IMR-90 (cell line): ENCODE measurements at regions not wholly inside any gene's neighbourhood (a gene's known extent, or its start where the extent isn't known, plus 50 kb on each side); places are given as distances from the start of the nearest gene placed in this dataset.

Source experiments
- ATAC-seq: fragments of 200-7000 bp; cut with Tn5 transposase; 2 replicates; pipeline ENCODE4 v1.9.1; 2020; ENCODE audit warnings: low read depth, mild to moderate bottlenecking, moderate library complexity
- BruUV-seq: library from RNA; stranded (reverse); fragments of 400-500 nt; replicated peaks from 2 replicates; lab custom pipeline; 2021; lab: Mats Ljungman, UMichigan
- CTCF ChIA-PET: fragments of 300-600 bp; formaldehyde crosslinking; extraction: SDS; loops from one replicate; lab custom pipeline; 2021; ENCODE audit warnings: antibody characterized with exemption; lab: Yijun Ruan, JAX
- POLR2A ChIA-PET: fragments of 300-600 bp; sonication (Branson Sonifier 250); formaldehyde crosslinking; loops from one replicate; lab custom pipeline; 2022; ENCODE audit warnings: antibody characterized with exemption; ENCODE audit not compliant: unreplicated experiment; lab: Charles Lee
- DNase-seq: peaks from one replicate; pipeline ENCODE4 v3.0.0; 2013
- H2AFZ ChIP-seq: replicated peaks from 2 replicates; pipeline ENCODE3; 2013; ENCODE audit warnings: low read length, mild to moderate bottlenecking; ENCODE audit not compliant: poor library complexity
- H2AK5ac ChIP-seq: 2 replicates; pipeline ENCODE4 v1.6.1; 2013; ENCODE audit warnings: low read depth, low read length, inconsistent platforms
- H2AK9ac ChIP-seq: replicated peaks from 2 replicates; pipeline ENCODE3; 2013; ENCODE audit warnings: mild to moderate bottlenecking, low read depth, low read length, moderate library complexity; ENCODE audit not compliant: poor library complexity
- H2BK120ac ChIP-seq: 2 replicates; pipeline ENCODE4 v1.6.1; 2013; ENCODE audit warnings: low read depth, low read length, inconsistent platforms
- H2BK15ac ChIP-seq: 3 replicates; pipeline ENCODE4 v1.6.1; 2013; ENCODE audit warnings: low read depth, low read length, inconsistent platforms
- H2BK20ac ChIP-seq: 2 replicates; pipeline ENCODE4 v1.6.1; 2013; ENCODE audit warnings: low read depth, mild to moderate bottlenecking, inconsistent platforms, low read length, moderate library complexity
- H2BK5ac ChIP-seq: 2 replicates; pipeline ENCODE4 v1.6.1; 2013; ENCODE audit warnings: mild to moderate bottlenecking, low read depth, low read length, inconsistent platforms; ENCODE audit not compliant: poor library complexity, severe bottlenecking
- H3K14ac ChIP-seq: replicated peaks from 2 replicates; pipeline ENCODE4 v1.6.1; 2013; ENCODE audit warnings: low read depth, low read length, inconsistent platforms
- H3K18ac ChIP-seq: 2 replicates; pipeline ENCODE4 v1.6.1; 2013; ENCODE audit warnings: low read depth, low read length, control low read depth
- H3K23ac ChIP-seq: 2 replicates; pipeline ENCODE4 v1.6.1; 2013; ENCODE audit warnings: low read depth, low read length, inconsistent platforms
- H3K27ac ChIP-seq: 2 replicates; pipeline ENCODE4 v1.5.1; 2013; ENCODE audit warnings: mild to moderate bottlenecking, control low read depth, low read length; ENCODE audit not compliant: insufficient read depth
- H3K27me3 ChIP-seq: 2 replicates; pipeline ENCODE4 v1.6.1; 2013; ENCODE audit warnings: low read length; ENCODE audit not compliant: control insufficient read depth, insufficient read depth
- H3K36me3 ChIP-seq: 2 replicates; pipeline ENCODE4 v1.6.1; 2013; ENCODE audit warnings: low read length, mixed read lengths; ENCODE audit not compliant: control insufficient read depth, insufficient read depth
- H3K4ac ChIP-seq: 2 replicates; pipeline ENCODE4 v1.6.1; 2013; ENCODE audit warnings: low read depth, low read length, inconsistent platforms
- H3K4me1 ChIP-seq: 2 replicates; pipeline ENCODE4 v1.6.1; 2013; ENCODE audit warnings: low read length, mixed read lengths; ENCODE audit not compliant: control insufficient read depth, insufficient read depth
- H3K4me2 ChIP-seq: 2 replicates; pipeline ENCODE4 v1.6.1; 2013; ENCODE audit warnings: low read depth, mild to moderate bottlenecking, control low read depth, low read length, moderate library complexity
- H3K4me3 ChIP-seq: 2 replicates; pipeline ENCODE4 v1.5.1; 2013; ENCODE audit warnings: low read depth, mild to moderate bottlenecking, control low read depth, low read length, moderate library complexity; ENCODE audit not compliant: insufficient read depth
- H3K56ac ChIP-seq: 2 replicates; pipeline ENCODE4 v1.6.1; 2013; ENCODE audit warnings: low read length, inconsistent platforms; ENCODE audit not compliant: insufficient read depth; ENCODE audit errors: extremely low read depth
- H3K79me1 ChIP-seq, 2 experiments: 2 replicates each; pipeline ENCODE4 v1.6.1; 2013; ENCODE audit warnings: low read length in 2 of 2, inconsistent platforms in 1 of 2, low read depth in 1 of 2
- H3K9ac ChIP-seq: 2 replicates; pipeline ENCODE4 v1.6.1; 2013; ENCODE audit warnings: low read depth, low read length, control low read depth
- H3K9me1 ChIP-seq: 2 replicates; pipeline ENCODE4 v1.6.1; 2013; ENCODE audit warnings: low read length, inconsistent platforms; ENCODE audit not compliant: insufficient read depth
- H3K9me3 ChIP-seq: 2 replicates; pipeline ENCODE4 v1.6.1; 2013; ENCODE audit warnings: low read length; ENCODE audit not compliant: control insufficient read depth, insufficient read depth
- H4K20me1 ChIP-seq: 2 replicates; pipeline ENCODE4 v1.6.1; 2013; ENCODE audit warnings: low read length, inconsistent platforms; ENCODE audit not compliant: insufficient read depth
- H4K5ac ChIP-seq: 2 replicates; pipeline ENCODE4 v1.6.1; 2013; ENCODE audit warnings: mild to moderate bottlenecking, low read depth, low read length, control low read depth
- H4K8ac ChIP-seq, 2 experiments: 2 replicates each; pipeline ENCODE4 v1.6.1; 2013; ENCODE audit warnings: low read depth in 2 of 2, low read length in 2 of 2, control low read depth in 1 of 2, inconsistent platforms in 1 of 2
- H4K91ac ChIP-seq: 2 replicates; pipeline ENCODE4 v1.6.1; 2013; ENCODE audit warnings: low read depth, low read length, inconsistent platforms; ENCODE audit not compliant: insufficient read depth
- BHLHE40 ChIP-seq: fragments of 150-350 bp; IDR thresholded peaks from 2 replicates; pipeline ENCODE4 v1.6.1; 2016; ENCODE audit warnings: mild to moderate bottlenecking, low read depth, low read length
- CEBPB ChIP-seq: IDR thresholded peaks from 2 replicates; pipeline ENCODE4 v1.6.1; 2012; ENCODE audit warnings: low read depth, low read length, improper control_type of control experiment
- MAZ ChIP-seq: IDR thresholded peaks from 2 replicates; pipeline ENCODE4 v1.6.1; 2012; ENCODE audit warnings: low read depth, mild to moderate bottlenecking, low read length, improper control_type of control experiment, moderate library complexity, borderline replicate concordance
- MXI1 ChIP-seq: IDR thresholded peaks from 2 replicates; pipeline ENCODE4 v1.6.1; 2012; ENCODE audit warnings: low read depth, mild to moderate bottlenecking, low read length, moderate library complexity, borderline replicate concordance
- NFE2L2 ChIP-seq: fragments of 150-350 bp; IDR thresholded peaks from 2 replicates; pipeline ENCODE4 v1.6.1; 2016; ENCODE audit warnings: low read depth, mild to moderate bottlenecking, low read length
- POLR2A ChIP-seq: IDR thresholded peaks from 2 replicates; pipeline ENCODE4 v1.6.1; 2012; ENCODE audit warnings: mild to moderate bottlenecking, low read depth, low read length
- RAD21 ChIP-seq: IDR thresholded peaks from 2 replicates; pipeline ENCODE4 v1.6.1; 2012; ENCODE audit warnings: low read length, improper control_type of control experiment
- RCOR1 ChIP-seq: IDR thresholded peaks from 2 replicates; pipeline ENCODE4 v1.6.1; 2012; ENCODE audit warnings: mild to moderate bottlenecking, low read length, improper control_type of control experiment; ENCODE audit not compliant: insufficient replicate concordance
- SMC3 ChIP-seq: fragments of 150-350 bp; IDR thresholded peaks from 2 replicates; pipeline ENCODE4 v1.6.1; 2016; ENCODE audit warnings: low read depth, mild to moderate bottlenecking, antibody characterized with exemption, low read length, moderate library complexity
- WGBS, 2 experiments: methylation state at CpG; one replicate each; pipeline versions ENCODE4 v1.1.5 to v1.1.7; 2013; ENCODE audit warnings: missing lambda C conversion rate in 2 of 2; ENCODE audit not compliant: insufficient read length in 1 of 2; ENCODE audit errors: extremely low coverage in 2 of 2; 5-methylcytosine and 5-hydroxymethylcytosine counted together
- dilution Hi-C: fragments of 300-500 bp; cut with HindIII; formaldehyde crosslinking; loops from one replicate; pipeline ENCODE4 v1.14.3; 2018; ENCODE audit warnings: low sequenced_read_pairs; ENCODE audit not compliant: unreplicated experiment
- in situ Hi-C: fragments of 300-500 bp; cut with MboI; formaldehyde crosslinking; loops from 3 replicates; pipeline ENCODE4 v1.14.3; 2019; ENCODE audit warnings: low sequenced_read_pairs, inconsistent platforms, mixed read lengths
- intact Hi-C: fragments of 100-400 bp; cut with micrococcal nuclease; formaldehyde crosslinking; loops from 2 replicates; pipeline ENCODE4 v1.10.0; 2022
- TF ChIP-seq, protein P1 (sequence below): fragments of 150-350 bp; IDR thresholded peaks from 2 replicates; pipeline ENCODE4 v1.6.1; 2017; ENCODE audit warnings: mild to moderate bottlenecking, antibody characterized with exemption, low read length, low read depth

DNA sequence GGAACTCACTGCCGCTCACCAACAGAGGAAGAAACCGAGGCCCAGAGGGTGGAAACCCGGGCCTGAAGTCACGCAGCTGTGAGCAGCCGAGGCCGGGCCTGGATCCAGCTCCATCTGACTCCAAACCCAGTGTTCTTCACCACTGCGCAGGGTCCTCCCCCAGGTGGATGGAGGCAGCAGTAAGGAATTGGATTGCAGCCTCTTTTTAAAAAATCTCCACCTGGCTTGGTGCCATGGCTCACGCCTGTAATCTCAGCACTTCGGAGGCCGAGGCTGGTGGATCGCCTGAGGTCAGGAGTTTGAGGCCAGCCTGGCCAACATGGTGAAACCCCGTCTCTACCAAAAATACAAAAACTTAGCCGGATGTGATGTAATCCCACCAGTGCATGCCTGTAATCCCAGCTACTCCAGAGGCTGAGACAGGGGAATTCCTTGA, 177.2 kb downstream of the FOXL1 start:
- no peak overlapping the region for H2BK15ac ChIP-seq
- no peak overlapping the region for H3K56ac ChIP-seq
- no peak overlapping the region for H3K23ac ChIP-seq
- ATAC-seq (no peak), DNase-seq (no peak)
- in situ Hi-C loops: loop anchor here (10.0 kb wide), 1 partner anchor 171 kb away; no protein-coding TSS in a partner anchor
- H3K18ac ChIP-seq: no peak overlapping the region
- no peaks in the 10 kb centered on the region for H3K27me3 ChIP-seq
- H3K36me3 ChIP-seq: no peaks in the 10 kb centered on the region
- no peak overlapping the region for H3K4ac ChIP-seq
- H3K9me1 ChIP-seq: peaks cover 17% of the 10 kb centered on the region
- H3K9ac ChIP-seq: no peak overlapping the region
- H3K9me3 ChIP-seq: no peaks in the 10 kb centered on the region
- H4K91ac ChIP-seq: no peak overlapping the region
- POLR2A ChIA-PET: no interaction called here
- peaks cover 12% of the 10 kb centered on the region for H3K4me1 ChIP-seq
- dilution Hi-C loops: no loop called here
- TF ChIP-seq CEBPB (no peak), POLR2A (no peak), MXI1 (no peak), RCOR1 (no peak), MAZ (no peak), SMC3 (no peak), RAD21 (no peak), NFE2L2 (no peak), BHLHE40 (no peak)
- TF ChIP-seq, protein P1, sequence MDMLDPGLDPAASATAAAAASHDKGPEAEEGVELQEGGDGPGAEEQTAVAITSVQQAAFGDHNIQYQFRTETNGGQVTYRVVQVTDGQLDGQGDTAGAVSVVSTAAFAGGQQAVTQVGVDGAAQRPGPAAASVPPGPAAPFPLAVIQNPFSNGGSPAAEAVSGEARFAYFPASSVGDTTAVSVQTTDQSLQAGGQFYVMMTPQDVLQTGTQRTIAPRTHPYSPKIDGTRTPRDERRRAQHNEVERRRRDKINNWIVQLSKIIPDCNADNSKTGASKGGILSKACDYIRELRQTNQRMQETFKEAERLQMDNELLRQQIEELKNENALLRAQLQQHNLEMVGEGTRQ: no peak
- no peak overlapping the region for H3K14ac ChIP-seq
- no peak overlapping the region for H2BK20ac ChIP-seq
- H3K4me2 ChIP-seq: no peak overlapping the region
- 50% methylated on average over 4 of the region's 13 CpGs; no CpG with 5 or more reads in 1 of the 2 experiments for WGBS, 2 experiments
- H3K27ac ChIP-seq: no peak overlapping the region
- H2BK5ac ChIP-seq: no peak overlapping the region
- no peak overlapping the region for H2AK5ac ChIP-seq
- no peak overlapping the region for H2AK9ac ChIP-seq
- no peaks in the 10 kb centered on the region; a peak in 1 of 4 replicates for H3K79me1 ChIP-seq
- H2AFZ ChIP-seq: no peak overlapping the region
- CTCF ChIA-PET: no interaction called here
- no peaks in the 10 kb centered on the region for H4K20me1 ChIP-seq
- no peak overlapping the region for H4K8ac ChIP-seq
- H4K5ac ChIP-seq: no peak overlapping the region
- no TSS peak for BruUV-seq
- no peak overlapping the region for H2BK120ac ChIP-seq
- H3K4me3 ChIP-seq: no peak overlapping the region
- intact Hi-C loops: no loop called here
